Smooth muscle cell (in vitro differentiated cells): ENCODE measurements at regions not wholly inside any gene's neighbourhood (a gene's known extent, or its start where the extent isn't known, plus 50 kb on each side); places are given as distances from the start of the nearest gene placed in this dataset.

Experiments
- DNase-seq: peaks from one replicate; lab custom pipeline; 2025; ENCODE audit not compliant: unreplicated experiment; lab: John Stamatoyannopoulos, UW
- H2AFZ ChIP-seq: fragments of 200-600 bp; sonication (generic); 2 replicates; pipeline ENCODE4 v1.6.0; 2016; ENCODE audit warnings: antibody characterized with exemption, low read depth, mild to moderate bottlenecking
- H3F3A ChIP-seq: fragments of 200-600 bp; sonication (generic); 2 replicates; pipeline ENCODE4 v1.6.0; 2017; ENCODE audit warnings: antibody characterized with exemption, low read depth
- H3K27ac ChIP-seq: fragments of 200-600 bp; sonication (generic); 2 replicates; pipeline ENCODE4 v1.5.1; 2016; ENCODE audit warnings: low read depth, mild to moderate bottlenecking
- H3K27me3 ChIP-seq: fragments of 200-600 bp; sonication (generic); 2 replicates; pipeline ENCODE4 v1.6.1; 2016; ENCODE audit warnings: low read depth, mild to moderate bottlenecking
- H3K36me3 ChIP-seq: fragments of 200-600 bp; sonication (generic); 2 replicates; pipeline ENCODE4 v1.5.1; 2016; ENCODE audit warnings: low read depth
- H3K4me1 ChIP-seq: fragments of 200-600 bp; sonication (generic); 2 replicates; pipeline ENCODE4 v1.5.1; 2016; ENCODE audit warnings: low read depth
- H3K4me2 ChIP-seq: fragments of 200-600 bp; sonication (generic); 2 replicates; pipeline ENCODE4 v1.6.0; 2016; ENCODE audit warnings: mild to moderate bottlenecking
- H3K4me3 ChIP-seq: fragments of 200-600 bp; sonication (generic); 2 replicates; pipeline ENCODE4 v1.5.1; 2016; ENCODE audit warnings: mild to moderate bottlenecking
- H3K79me2 ChIP-seq: fragments of 200-600 bp; sonication (generic); 2 replicates; pipeline ENCODE4 v1.6.0; 2016; ENCODE audit warnings: low read depth, mild to moderate bottlenecking
- H3K9ac ChIP-seq: fragments of 200-600 bp; sonication (generic); 2 replicates; pipeline ENCODE4 v1.6.0; 2016; ENCODE audit warnings: low read depth
- H3K9me3 ChIP-seq: fragments of 200-600 bp; sonication (generic); replicated peaks from 2 replicates; pipeline ENCODE4 v1.5.1; 2016; ENCODE audit warnings: low read depth
- H4K20me1 ChIP-seq: fragments of 200-600 bp; sonication (generic); 2 replicates; pipeline ENCODE4 v1.6.0; 2016; ENCODE audit warnings: low read depth
- WGBS: methylation state at CpG from one replicate; pipeline ENCODE4 v1.1.7; 2016; ENCODE audit warnings: low lambda C conversion rate; 5-methylcytosine and 5-hydroxymethylcytosine counted together
- TF ChIP-seq, protein P1 (sequence below): fragments of 200-600 bp; sonication (generic); IDR thresholded peaks from 2 replicates; pipeline ENCODE4 v1.5.1; 2017; ENCODE audit warnings: borderline replicate concordance, mild to moderate bottlenecking, antibody characterized with exemption; ENCODE audit not compliant: insufficient read depth, poor library complexity, severe bottlenecking

DNA sequence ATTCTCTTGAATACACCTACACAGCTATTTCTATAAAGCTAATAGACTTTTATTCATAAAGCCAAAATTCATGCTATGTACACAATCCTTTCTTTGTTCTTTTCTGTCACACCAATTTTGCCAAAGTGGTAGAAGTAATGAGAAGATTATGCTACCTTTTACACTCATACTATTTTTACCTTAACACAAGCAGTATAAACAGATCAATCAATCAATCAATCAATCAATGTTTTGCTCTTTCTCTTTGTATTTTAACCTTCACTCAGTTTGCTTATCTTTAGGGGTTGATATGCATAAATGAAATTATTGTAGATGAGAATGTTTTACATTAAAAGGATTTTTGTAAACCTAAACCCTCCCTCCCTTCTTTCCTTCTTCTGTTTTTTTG, 878.6 kb downstream of the RAPGEF2 start:
- Histone ChIP-seq H3F3A (no peaks in the 10 kb centered on the region), H3K9me3 (no peaks in the 10 kb centered on the region), H3K4me2 (no peak overlapping the region), H3K27ac (no peak overlapping the region), H4K20me1 (no peaks in the 10 kb centered on the region), H3K27me3 (no peaks in the 10 kb centered on the region), H3K9ac (no peak overlapping the region), H3K4me1 (no peaks in the 10 kb centered on the region), H3K4me3 (no peak overlapping the region), H3K36me3 (no peaks in the 10 kb centered on the region), H3K79me2 (no peaks in the 10 kb centered on the region), H2AFZ (no peak overlapping the region)
- TF ChIP-seq, protein P1, sequence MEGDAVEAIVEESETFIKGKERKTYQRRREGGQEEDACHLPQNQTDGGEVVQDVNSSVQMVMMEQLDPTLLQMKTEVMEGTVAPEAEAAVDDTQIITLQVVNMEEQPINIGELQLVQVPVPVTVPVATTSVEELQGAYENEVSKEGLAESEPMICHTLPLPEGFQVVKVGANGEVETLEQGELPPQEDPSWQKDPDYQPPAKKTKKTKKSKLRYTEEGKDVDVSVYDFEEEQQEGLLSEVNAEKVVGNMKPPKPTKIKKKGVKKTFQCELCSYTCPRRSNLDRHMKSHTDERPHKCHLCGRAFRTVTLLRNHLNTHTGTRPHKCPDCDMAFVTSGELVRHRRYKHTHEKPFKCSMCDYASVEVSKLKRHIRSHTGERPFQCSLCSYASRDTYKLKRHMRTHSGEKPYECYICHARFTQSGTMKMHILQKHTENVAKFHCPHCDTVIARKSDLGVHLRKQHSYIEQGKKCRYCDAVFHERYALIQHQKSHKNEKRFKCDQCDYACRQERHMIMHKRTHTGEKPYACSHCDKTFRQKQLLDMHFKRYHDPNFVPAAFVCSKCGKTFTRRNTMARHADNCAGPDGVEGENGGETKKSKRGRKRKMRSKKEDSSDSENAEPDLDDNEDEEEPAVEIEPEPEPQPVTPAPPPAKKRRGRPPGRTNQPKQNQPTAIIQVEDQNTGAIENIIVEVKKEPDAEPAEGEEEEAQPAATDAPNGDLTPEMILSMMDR: no peak
- DNase-seq: no peak

DNA sequence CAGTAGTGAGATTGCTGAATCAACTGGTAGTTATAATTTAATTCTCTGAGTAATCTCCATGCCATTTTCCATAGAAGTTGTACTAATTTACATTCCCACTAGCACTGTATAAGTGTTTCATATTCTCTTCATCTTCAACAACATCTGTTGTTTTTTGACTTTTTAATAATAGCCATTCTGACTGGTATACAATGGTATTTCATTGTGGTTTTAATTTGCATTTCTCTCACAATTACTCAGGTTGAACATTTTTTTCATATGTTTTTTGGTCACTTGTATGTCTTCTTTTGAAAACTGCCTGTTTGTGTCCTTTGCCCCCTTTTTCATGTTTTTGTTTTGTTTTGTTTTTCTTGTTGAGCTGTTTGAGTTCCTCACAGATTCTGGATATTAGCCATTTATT, 880.2 kb downstream of the RAPGEF2 start:
- DNase-seq: no peak
- H3K9me3 ChIP-seq: no peaks in the 10 kb centered on the region
- TF ChIP-seq, protein P1: no peak
- no peak overlapping the region for H2AFZ ChIP-seq
- no peak overlapping the region for H3K9ac ChIP-seq
- no peaks in the 10 kb centered on the region for H4K20me1 ChIP-seq
- H3K36me3 ChIP-seq: no peaks in the 10 kb centered on the region
- H3K4me3 ChIP-seq: no peak overlapping the region
- no peaks in the 10 kb centered on the region for H3K27me3 ChIP-seq
- H3K4me2 ChIP-seq: no peak overlapping the region
- no peaks in the 10 kb centered on the region for H3K4me1 ChIP-seq
- H3F3A ChIP-seq: no peaks in the 10 kb centered on the region
- H3K27ac ChIP-seq: no peak overlapping the region
- H3K79me2 ChIP-seq: no peaks in the 10 kb centered on the region

DNA sequence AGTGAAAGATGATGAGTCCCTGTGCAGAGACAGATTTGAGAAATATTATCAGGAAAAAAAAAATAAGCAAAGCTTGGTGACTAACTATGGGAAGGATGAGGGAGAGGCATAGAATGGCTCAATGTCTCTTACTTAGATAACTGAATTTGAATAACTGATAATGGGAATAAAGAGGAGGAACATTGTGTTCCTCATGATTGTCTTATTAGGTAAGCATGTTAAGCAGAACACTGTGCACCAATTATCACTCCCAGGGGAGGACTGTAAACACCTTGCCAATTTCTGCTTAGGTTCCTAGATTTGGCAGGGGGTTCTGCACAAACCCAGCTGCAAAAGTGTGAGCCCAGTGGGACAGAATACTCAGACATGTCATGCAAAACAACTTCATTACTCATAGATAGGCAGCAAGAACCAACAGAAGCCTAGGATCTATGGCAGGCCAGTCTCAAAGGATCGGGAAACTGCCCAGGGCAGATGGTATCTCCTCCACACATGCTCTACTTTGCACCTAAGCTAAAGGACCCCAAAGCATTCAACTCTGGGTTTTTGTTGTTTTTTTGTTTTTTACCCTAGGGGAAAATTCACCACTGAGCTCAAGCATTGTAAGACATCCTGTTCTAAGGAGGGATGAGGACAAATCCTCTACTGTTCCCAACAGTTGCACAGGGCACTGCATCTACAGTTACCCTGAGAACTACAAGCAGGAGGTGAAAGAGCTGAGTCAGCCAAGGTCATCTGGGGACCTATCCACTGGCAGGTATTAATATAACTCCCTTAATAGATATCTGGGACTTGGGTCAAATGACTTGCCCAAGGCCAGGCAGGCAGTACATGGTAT, 907.0 kb downstream of the RAPGEF2 start:
- Histone ChIP-seq H3K4me2 (no peak overlapping the region), H4K20me1 (no peaks in the 10 kb centered on the region), H3K36me3 (no peaks in the 10 kb centered on the region), H3K4me3 (no peak overlapping the region), H3K9ac (no peak overlapping the region), H3K27ac (no peak overlapping the region), H3K27me3 (no peaks in the 10 kb centered on the region), H3K79me2 (no peaks in the 10 kb centered on the region), H2AFZ (no peak overlapping the region), H3F3A (no peaks in the 10 kb centered on the region), H3K4me1 (no peaks in the 10 kb centered on the region), H3K9me3 (no peaks in the 10 kb centered on the region)
- 76% methylated on average over 1 of the region's 1 CpG for WGBS
- TF ChIP-seq, protein P1: no peak
- no peak for DNase-seq

DNA sequence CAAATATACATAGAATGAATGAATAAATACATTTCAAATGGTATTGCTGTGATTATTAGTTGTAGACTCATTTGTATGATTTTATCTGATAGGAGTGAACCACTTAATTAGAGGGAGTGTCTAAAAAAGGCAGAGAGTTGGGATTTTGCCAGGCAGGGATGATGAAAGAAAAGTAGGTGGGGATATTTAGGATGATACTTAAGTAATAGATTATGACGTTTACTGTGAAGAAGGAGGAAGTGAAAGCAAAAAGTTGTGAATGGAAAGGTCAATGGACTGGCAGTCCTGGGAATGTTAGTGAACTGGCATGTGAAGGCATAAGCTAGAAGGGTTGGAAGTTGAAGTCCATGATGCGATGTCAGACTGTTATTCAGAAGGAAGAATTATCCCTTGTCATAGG, 917.1 kb downstream of the RAPGEF2 start:
- Histone ChIP-seq H3K27me3 (no peaks in the 10 kb centered on the region), H3K9me3 (no peaks in the 10 kb centered on the region), H3K79me2 (no peaks in the 10 kb centered on the region), H3K27ac (no peak overlapping the region), H3K4me2 (no peak overlapping the region), H2AFZ (no peak overlapping the region), H3F3A (no peaks in the 10 kb centered on the region), H3K36me3 (no peaks in the 10 kb centered on the region), H3K9ac (no peak overlapping the region), H3K4me1 (no peaks in the 10 kb centered on the region), H4K20me1 (no peaks in the 10 kb centered on the region), H3K4me3 (no peak overlapping the region)
- WGBS: 93% methylated on average over 2 of the region's 2 CpGs
- DNase-seq: no peak
- TF ChIP-seq, protein P1: no peak
